ENCODE measurements at regions not wholly inside any gene's neighbourhood (a gene's known extent, or its start where the extent isn't known, plus 50 kb on each side); places are given as distances from the start of the nearest gene placed in this dataset.

DNA sequence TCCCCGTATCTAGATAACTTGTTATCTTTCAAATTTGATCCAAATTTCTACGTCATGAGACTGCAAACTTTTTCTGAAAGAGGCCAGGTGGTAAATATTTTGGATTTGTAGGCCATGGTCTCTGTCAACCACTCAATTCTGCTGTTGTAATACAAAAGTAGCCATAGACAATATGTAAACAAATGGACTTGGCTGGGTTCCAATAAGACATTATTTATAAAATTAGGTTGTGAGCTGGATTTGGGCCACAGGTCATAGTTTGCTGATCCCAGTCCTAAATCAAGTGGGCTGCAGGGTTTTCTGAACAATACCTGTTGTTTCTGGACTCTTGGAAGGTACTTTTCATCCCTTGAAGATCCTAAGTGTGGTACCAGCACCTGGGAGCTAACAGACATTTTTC, 1178.0 kb downstream of the SORCS1 start:
- TF ChIP-seq, protein P1, sequence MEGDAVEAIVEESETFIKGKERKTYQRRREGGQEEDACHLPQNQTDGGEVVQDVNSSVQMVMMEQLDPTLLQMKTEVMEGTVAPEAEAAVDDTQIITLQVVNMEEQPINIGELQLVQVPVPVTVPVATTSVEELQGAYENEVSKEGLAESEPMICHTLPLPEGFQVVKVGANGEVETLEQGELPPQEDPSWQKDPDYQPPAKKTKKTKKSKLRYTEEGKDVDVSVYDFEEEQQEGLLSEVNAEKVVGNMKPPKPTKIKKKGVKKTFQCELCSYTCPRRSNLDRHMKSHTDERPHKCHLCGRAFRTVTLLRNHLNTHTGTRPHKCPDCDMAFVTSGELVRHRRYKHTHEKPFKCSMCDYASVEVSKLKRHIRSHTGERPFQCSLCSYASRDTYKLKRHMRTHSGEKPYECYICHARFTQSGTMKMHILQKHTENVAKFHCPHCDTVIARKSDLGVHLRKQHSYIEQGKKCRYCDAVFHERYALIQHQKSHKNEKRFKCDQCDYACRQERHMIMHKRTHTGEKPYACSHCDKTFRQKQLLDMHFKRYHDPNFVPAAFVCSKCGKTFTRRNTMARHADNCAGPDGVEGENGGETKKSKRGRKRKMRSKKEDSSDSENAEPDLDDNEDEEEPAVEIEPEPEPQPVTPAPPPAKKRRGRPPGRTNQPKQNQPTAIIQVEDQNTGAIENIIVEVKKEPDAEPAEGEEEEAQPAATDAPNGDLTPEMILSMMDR (IDR thresholded peaks at IDR 0.05; ENCODE audit: insufficient read depth, low read length, poor library complexity, severe bottlenecking) = no peak
- TF ChIP-seq EZH2phosphoT487 (conservative IDR thresholded peaks at IDR 0.05; ENCODE audit: low read length) = no peak
